IPS-18c (cell line): ENCODE measurements at regions not wholly inside any gene's neighbourhood (a gene's known extent, or its start where the extent isn't known, plus 50 kb on each side); places are given as distances from the start of the nearest gene placed in this dataset.

ENCODE experiments used
- H3K4me3 ChIP-seq: 2 replicates; pipeline ENCODE4 v1.7.0; 2013; ENCODE audit warnings: low read depth, mild to moderate bottlenecking, low read length, moderate library complexity; ENCODE audit not compliant: insufficient read depth
- H3K9me3 ChIP-seq: one replicate; pipeline ENCODE4 v1.6.1; 2013; ENCODE audit warnings: mild to moderate bottlenecking, low read length, moderate library complexity; ENCODE audit not compliant: control insufficient read depth, insufficient read depth

- H3K9me3 ChIP-seq, result peaks cover 2% of the 10 kb centered on the region
- H3K4me3 ChIP-seq, result no peak overlapping the region
Observed at GRCh38 chr22:49143812-49144211, 683.9 kb downstream of the BRD1 start.

- H3K4me3 ChIP-seq, result no peak overlapping the region
- peaks cover 2% of the 10 kb centered on the region for H3K9me3 ChIP-seq
Observed at GRCh38 chr22:49142891-49143290, 684.8 kb downstream of the BRD1 start.

- Histone ChIP-seq H3K9me3 (peaks cover 2% of the 10 kb centered on the region), H3K4me3 (no peak overlapping the region)
Observed at GRCh38 chr22:49142296-49142695, 685.4 kb downstream of the BRD1 start.

GRCh38 chr22:49141761-49142160, 685.9 kb downstream of the BRD1 start:
- Histone ChIP-seq H3K9me3 (peaks cover 2% of the 10 kb centered on the region), H3K4me3 (no peak overlapping the region)

- H3K4me3 ChIP-seq, result no peak overlapping the region
- peaks cover 2% of the 10 kb centered on the region for H3K9me3 ChIP-seq
Observed at GRCh38 chr22:49140911-49141665, 686.6 kb downstream of the BRD1 start.

GRCh38 chr22:49139492-49140151, 688.1 kb downstream of the BRD1 start:
- peaks cover 2% of the 10 kb centered on the region for H3K9me3 ChIP-seq
- H3K4me3 ChIP-seq, result no peak overlapping the region

GRCh38 chr22:49138250-49138790, 689.4 kb downstream of the BRD1 start:
- no peak overlapping the region for H3K4me3 ChIP-seq
- H3K9me3 ChIP-seq, result no peaks in the 10 kb centered on the region

- Histone ChIP-seq H3K9me3 (no peaks in the 10 kb centered on the region), H3K4me3 (no peak overlapping the region)
Observed at GRCh38 chr22:49137206-49137840, 690.4 kb downstream of the BRD1 start.

GRCh38 chr22:49136816-49137180, 690.9 kb downstream of the BRD1 start:
- H3K4me3 ChIP-seq, result no peak overlapping the region
- no peaks in the 10 kb centered on the region for H3K9me3 ChIP-seq

GRCh38 chr22:49136041-49136815, 691.4 kb downstream of the BRD1 start:
- Histone ChIP-seq H3K4me3 (no peak overlapping the region), H3K9me3 (no peaks in the 10 kb centered on the region)

GRCh38 chr22:49134076-49134475, 693.6 kb downstream of the BRD1 start:
- no peaks in the 10 kb centered on the region for H3K9me3 ChIP-seq
- no peak overlapping the region for H3K4me3 ChIP-seq

GRCh38 chr22:49133541-49133940, 694.1 kb downstream of the BRD1 start:
- Histone ChIP-seq H3K9me3 (no peaks in the 10 kb centered on the region), H3K4me3 (no peak overlapping the region)

- H3K4me3 ChIP-seq, result no peak overlapping the region
- H3K9me3 ChIP-seq, result no peaks in the 10 kb centered on the region
Observed at GRCh38 chr22:49132009-49132408, 695.7 kb downstream of the BRD1 start.

- Histone ChIP-seq H3K4me3 (no peak overlapping the region), H3K9me3 (no peaks in the 10 kb centered on the region)
Observed at GRCh38 chr22:49129736-49130135, 697.9 kb downstream of the BRD1 start.

- Histone ChIP-seq H3K9me3 (no peaks in the 10 kb centered on the region), H3K4me3 (no peak overlapping the region)
Observed at GRCh38 chr22:49128874-49129273, 698.8 kb downstream of the BRD1 start.

GRCh38 chr22:49124608-49125007, 703.1 kb downstream of the BRD1 start:
- H3K4me3 ChIP-seq, result no peak overlapping the region
- no peaks in the 10 kb centered on the region for H3K9me3 ChIP-seq

- no peaks in the 10 kb centered on the region for H3K9me3 ChIP-seq
- H3K4me3 ChIP-seq, result no peak overlapping the region
Observed at GRCh38 chr22:49123621-49124192, 704.0 kb downstream of the BRD1 start.
